ENCODE measurements at regions not wholly inside any gene's neighbourhood (a gene's known extent, or its start where the extent isn't known, plus 50 kb on each side); places are given as distances from the start of the nearest gene placed in this dataset.

DNA sequence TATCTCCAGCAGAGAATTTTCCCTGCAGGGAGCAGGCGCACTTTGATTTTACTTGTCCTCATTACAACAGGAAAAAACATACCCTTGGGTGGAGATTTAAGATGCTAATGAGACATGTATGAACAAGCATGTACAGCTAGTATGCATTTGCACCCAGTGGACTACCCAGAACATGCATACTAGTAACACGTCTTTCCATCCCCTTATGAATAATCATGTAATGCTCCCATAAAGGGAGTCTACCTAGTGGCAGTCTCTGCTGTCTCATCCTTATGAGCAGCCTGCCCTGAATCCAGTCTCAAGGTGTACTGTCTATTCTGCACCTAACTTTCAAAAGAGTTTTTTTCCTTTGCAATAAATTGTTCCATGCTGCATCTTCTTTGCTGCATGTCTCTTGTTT is 1222.0 kb downstream of the ROBO1 start:
- DNase-seq: no peak
